ENCODE measurements at regions not wholly inside any gene's neighbourhood (a gene's known extent, or its start where the extent isn't known, plus 50 kb on each side); places are given as distances from the start of the nearest gene placed in this dataset.

- POLR2A ChIA-PET = interaction anchor here (1.6 kb wide), 1 partner anchor 16 kb away, joined by 4 read pairs; no protein-coding TSS in a partner anchor
- Mint-ChIP-seq H3K4me1 (ENCODE audit: insufficient read depth, unreplicated experiment) (no peaks in the 10 kb centered on the region), H3K36me3 (ENCODE audit: insufficient read depth, unreplicated experiment) (no peaks in the 10 kb centered on the region), H3K27me3 (ENCODE audit: insufficient read depth, unreplicated experiment) (no peaks in the 10 kb centered on the region), H3K4me3 (ENCODE audit: unreplicated experiment) (no peak overlapping the region), H3K9me3 (ENCODE audit: unreplicated experiment) (peaks cover 12% of the 10 kb centered on the region), H3K27ac (ENCODE audit: low read depth, unreplicated experiment) (no peak overlapping the region)
- intact Hi-C loops (cut with micrococcal nuclease) = no loop called here
- no peak for DNase-seq (ENCODE audit: unreplicated experiment)
- BruUV-seq (replicated peaks) = no TSS peak
- CTCF ChIA-PET = no interaction called here
- TF ChIP-seq, protein P1, sequence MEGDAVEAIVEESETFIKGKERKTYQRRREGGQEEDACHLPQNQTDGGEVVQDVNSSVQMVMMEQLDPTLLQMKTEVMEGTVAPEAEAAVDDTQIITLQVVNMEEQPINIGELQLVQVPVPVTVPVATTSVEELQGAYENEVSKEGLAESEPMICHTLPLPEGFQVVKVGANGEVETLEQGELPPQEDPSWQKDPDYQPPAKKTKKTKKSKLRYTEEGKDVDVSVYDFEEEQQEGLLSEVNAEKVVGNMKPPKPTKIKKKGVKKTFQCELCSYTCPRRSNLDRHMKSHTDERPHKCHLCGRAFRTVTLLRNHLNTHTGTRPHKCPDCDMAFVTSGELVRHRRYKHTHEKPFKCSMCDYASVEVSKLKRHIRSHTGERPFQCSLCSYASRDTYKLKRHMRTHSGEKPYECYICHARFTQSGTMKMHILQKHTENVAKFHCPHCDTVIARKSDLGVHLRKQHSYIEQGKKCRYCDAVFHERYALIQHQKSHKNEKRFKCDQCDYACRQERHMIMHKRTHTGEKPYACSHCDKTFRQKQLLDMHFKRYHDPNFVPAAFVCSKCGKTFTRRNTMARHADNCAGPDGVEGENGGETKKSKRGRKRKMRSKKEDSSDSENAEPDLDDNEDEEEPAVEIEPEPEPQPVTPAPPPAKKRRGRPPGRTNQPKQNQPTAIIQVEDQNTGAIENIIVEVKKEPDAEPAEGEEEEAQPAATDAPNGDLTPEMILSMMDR (IDR thresholded peaks at IDR 0.05; ENCODE audit: unreplicated experiment) = no peak
Observed at GRCh38 chr2:220665108-220665471, 907.0 kb downstream of the EPHA4 start.

- ChIA-PET POLR2A (interaction anchor here (0.6 kb wide), 1 partner anchor 28 kb away, joined by 4 read pairs; no protein-coding TSS in a partner anchor), CTCF (no interaction called here)
- no peak for DNase-seq (ENCODE audit: unreplicated experiment)
- intact Hi-C loops (cut with micrococcal nuclease) = no loop called here
- H3K27ac Mint-ChIP-seq (ENCODE audit: low read depth, unreplicated experiment) = no peak overlapping the region
- no peaks in the 10 kb centered on the region for H3K27me3 Mint-ChIP-seq (ENCODE audit: insufficient read depth, unreplicated experiment)
- TF ChIP-seq, protein P1 (IDR thresholded peaks at IDR 0.05; ENCODE audit: unreplicated experiment) = no peak
- H3K9me3 Mint-ChIP-seq (ENCODE audit: unreplicated experiment) = peaks cover 12% of the 10 kb centered on the region
- no TSS peak for BruUV-seq (replicated peaks)
- H3K36me3 Mint-ChIP-seq (ENCODE audit: insufficient read depth, unreplicated experiment) = no peaks in the 10 kb centered on the region
- no peak overlapping the region for H3K4me3 Mint-ChIP-seq (ENCODE audit: unreplicated experiment)
- H3K4me1 Mint-ChIP-seq (ENCODE audit: insufficient read depth, unreplicated experiment) = no peaks in the 10 kb centered on the region
Observed at GRCh38 chr2:220669324-220669723, 902.8 kb downstream of the EPHA4 start.

GRCh38 chr2:220670511-220670910, 901.6 kb downstream of the EPHA4 start:
- H3K27me3 Mint-ChIP-seq (ENCODE audit: insufficient read depth, unreplicated experiment) = no peaks in the 10 kb centered on the region
- CTCF ChIA-PET = no interaction called here
- BruUV-seq (replicated peaks) = no TSS peak

GRCh38 chr2:220673151-220673874, 898.8 kb downstream of the EPHA4 start:
- Mint-ChIP-seq H3K27me3 (ENCODE audit: insufficient read depth, unreplicated experiment) (no peaks in the 10 kb centered on the region), H3K9me3 (ENCODE audit: unreplicated experiment) (peaks cover 12% of the 10 kb centered on the region), H3K27ac (ENCODE audit: low read depth, unreplicated experiment) (no peak overlapping the region), H3K36me3 (ENCODE audit: insufficient read depth, unreplicated experiment) (no peaks in the 10 kb centered on the region), H3K4me3 (ENCODE audit: unreplicated experiment) (no peak overlapping the region), H3K4me1 (ENCODE audit: insufficient read depth, unreplicated experiment) (no peaks in the 10 kb centered on the region)
- BruUV-seq (replicated peaks) = no TSS peak
- intact Hi-C loops (cut with micrococcal nuclease) = no loop called here
- TF ChIP-seq, protein P1 (IDR thresholded peaks at IDR 0.05; ENCODE audit: unreplicated experiment) = no peak
- CTCF ChIA-PET = interaction anchor here (0.6 kb wide), 1 partner anchor 33 kb away, joined by 3 read pairs; no protein-coding TSS in a partner anchor
- no peak for DNase-seq (ENCODE audit: unreplicated experiment)
- POLR2A ChIA-PET = no interaction called here

More at GRCh38 chr2:220670511-220670910, 901.6 kb downstream of the EPHA4 start:
- Mint-ChIP-seq H3K4me1 (ENCODE audit: insufficient read depth, unreplicated experiment) (no peaks in the 10 kb centered on the region), H3K36me3 (ENCODE audit: insufficient read depth, unreplicated experiment) (no peaks in the 10 kb centered on the region), H3K9me3 (ENCODE audit: unreplicated experiment) (peaks cover 12% of the 10 kb centered on the region), H3K27ac (ENCODE audit: low read depth, unreplicated experiment) (no peak overlapping the region), H3K4me3 (ENCODE audit: unreplicated experiment) (no peak overlapping the region)
- TF ChIP-seq, protein P1 (IDR thresholded peaks at IDR 0.05; ENCODE audit: unreplicated experiment) = no peak
- POLR2A ChIA-PET = no interaction called here
- intact Hi-C loops (cut with micrococcal nuclease) = no loop called here
- no peak for DNase-seq (ENCODE audit: unreplicated experiment)
